ENCODE measurements at regions not wholly inside any gene's neighbourhood (a gene's known extent, or its start where the extent isn't known, plus 50 kb on each side); places are given as distances from the start of the nearest gene placed in this dataset.

GRCh38 chr6:85107701-85108100 lies 342.2 kb upstream of the NT5E start:
- no peak for TF ChIP-seq POLR2AphosphoS5 (IDR thresholded peaks at IDR 0.05; ENCODE audit: borderline replicate concordance, low read depth, low read length)
- TF ChIP-seq FOXP2 (optimal IDR thresholded peaks at IDR 0.05; ENCODE audit: control extremely low read depth, extremely low read length, insufficient read depth): no peak
